ENCODE measurements at regions not wholly inside any gene's neighbourhood (a gene's known extent, or its start where the extent isn't known, plus 50 kb on each side); places are given as distances from the start of the nearest gene placed in this dataset.

- in situ Hi-C loops (cut with HindIII; ENCODE audit: low pct_ligation_motif_present, low sequenced_read_pairs), result no loop called here
- no peak overlapping the region for H3K4me3 ChIP-seq (ENCODE audit: low read depth, low read length)
- H3K27me3 ChIP-seq (replicated peaks), result no peaks in the 10 kb centered on the region
- no peak overlapping the region for H3K27ac ChIP-seq
- TF ChIP-seq CTCF (IDR thresholded peaks at IDR 0.05; ENCODE audit: low read depth, low read length, missing control alignments), result no peak
- H3K36me3 ChIP-seq (replicated peaks), result no peaks in the 10 kb centered on the region
- DNase-seq, result no peak
Observed at GRCh38 chr2:154637456-154637855, 61.0 kb upstream of the KCNJ3 start.

- no peaks in the 10 kb centered on the region for H3K27me3 ChIP-seq (replicated peaks)
- H3K4me3 ChIP-seq (ENCODE audit: low read depth, low read length), result no peak overlapping the region
- no peak for TF ChIP-seq CTCF (IDR thresholded peaks at IDR 0.05; ENCODE audit: low read depth, low read length, missing control alignments)
- no peaks in the 10 kb centered on the region for H3K36me3 ChIP-seq (replicated peaks)
- in situ Hi-C loops (cut with HindIII; ENCODE audit: low pct_ligation_motif_present, low sequenced_read_pairs), result no loop called here
- no peak overlapping the region for H3K27ac ChIP-seq
- DNase-seq, result no peak
Observed at GRCh38 chr2:154638783-154639182, 59.7 kb upstream of the KCNJ3 start.

- no peak overlapping the region for H3K4me3 ChIP-seq (ENCODE audit: low read depth, low read length)
- DNase-seq, result no peak
- H3K36me3 ChIP-seq (replicated peaks), result no peaks in the 10 kb centered on the region
- in situ Hi-C loops (cut with HindIII; ENCODE audit: low pct_ligation_motif_present, low sequenced_read_pairs), result no loop called here
- H3K27ac ChIP-seq, result no peak overlapping the region
- H3K27me3 ChIP-seq (replicated peaks), result no peaks in the 10 kb centered on the region
- TF ChIP-seq CTCF (IDR thresholded peaks at IDR 0.05; ENCODE audit: low read depth, low read length, missing control alignments), result no peak
Observed at GRCh38 chr2:154640000-154640399, 58.5 kb upstream of the KCNJ3 start.

Measured in brain microvascular endothelial cell (primary cell).